ENCODE measurements at regions not wholly inside any gene's neighbourhood (a gene's known extent, or its start where the extent isn't known, plus 50 kb on each side); places are given as distances from the start of the nearest gene placed in this dataset.

- TF ChIP-seq GABPA (IDR thresholded peaks at IDR 0.05; ENCODE audit: low read depth), result no peak
- TF ChIP-seq POLR2AphosphoS5 (IDR thresholded peaks at IDR 0.05; ENCODE audit: low read depth), result no peak
- TF ChIP-seq CTCF (IDR thresholded peaks at IDR 0.05; ENCODE audit: insufficient read depth, low read length), result no peak
These were observed 72.8 kb downstream of the SMIM20 start for GRCh38 chr4:25986807-25987206.

Measured in HL-60 (cell line).